ENCODE measurements at regions not wholly inside any gene's neighbourhood (a gene's known extent, or its start where the extent isn't known, plus 50 kb on each side); places are given as distances from the start of the nearest gene placed in this dataset.

- H3K4me3 Mint-ChIP-seq: no peak overlapping the region
- H3K4me1 Mint-ChIP-seq: no peaks in the 10 kb centered on the region
- H3K27ac Mint-ChIP-seq: no peak overlapping the region
- H3K27me3 Mint-ChIP-seq: peaks cover 0 to 4% (median 0%) of the 10 kb centered on the region in 5 donors
- POLR2A ChIA-PET: no interaction called here
- H3K9me3 Mint-ChIP-seq: peaks cover 0 to 35% (median 7%) of the 10 kb centered on the region in 9 donors
- H3K36me3 Mint-ChIP-seq: peaks cover 0 to 9% (median 0%) of the 10 kb centered on the region in 3 donors
- ATAC-seq: no peak
- no peak for DNase-seq
Measured at GRCh38 chr12:24584032-24584675, 364.7 kb downstream of the BCAT1 start.

GRCh38 chr12:24582954-24583601 lies 365.8 kb downstream of the BCAT1 start:
- H3K27ac Mint-ChIP-seq: no peak overlapping the region
- peaks cover 0 to 4% (median 0%) of the 10 kb centered on the region in 5 donors for H3K27me3 Mint-ChIP-seq
- peaks cover 0 to 13% (median 0%) of the 10 kb centered on the region in 3 donors for H3K36me3 Mint-ChIP-seq
- ATAC-seq: no peak
- H3K9me3 Mint-ChIP-seq: peaks cover 0 to 42% (median 9%) of the 10 kb centered on the region in 9 donors
- no peaks in the 10 kb centered on the region for H3K4me1 Mint-ChIP-seq
- no peak overlapping the region for H3K4me3 Mint-ChIP-seq
- POLR2A ChIA-PET: no interaction called here
- no peak for DNase-seq

DNA sequence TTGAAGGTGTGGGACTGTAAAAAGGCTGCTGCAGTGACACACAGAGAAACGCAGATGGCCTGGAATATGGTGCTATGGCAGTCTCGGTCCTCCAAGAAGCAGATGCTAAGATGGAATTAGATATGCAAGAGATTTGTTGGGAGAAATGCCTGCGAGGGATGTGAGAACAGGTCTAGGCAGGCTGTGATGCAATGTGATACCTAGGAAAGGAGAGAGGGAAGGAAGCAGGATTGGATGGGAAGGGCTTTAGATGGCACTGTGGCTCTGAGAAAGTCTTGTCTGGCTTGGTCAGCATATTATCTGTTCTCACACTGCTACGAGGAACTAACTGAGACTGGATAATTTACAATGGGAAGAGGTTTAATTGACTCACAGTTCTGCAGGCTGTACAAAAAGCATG lies 374.4 kb downstream of the BCAT1 start:
- peaks cover 3 to 26% (median 7%) of the 10 kb centered on the region in 9 donors for H3K9me3 Mint-ChIP-seq
- H3K4me3 Mint-ChIP-seq: no peak overlapping the region
- peaks cover 5 to 23% (median 14%) of the 10 kb centered on the region in 5 donors for H3K27me3 Mint-ChIP-seq
- peaks cover 0 to 8% (median 0%) of the 10 kb centered on the region in 3 donors for H3K36me3 Mint-ChIP-seq
- DNase-seq: no peak
- ATAC-seq: no peak
- no peak overlapping the region for H3K27ac Mint-ChIP-seq
- POLR2A ChIA-PET: no interaction called here
- no peaks in the 10 kb centered on the region for H3K4me1 Mint-ChIP-seq

GRCh38 chr12:24573621-24574020 lies 375.3 kb downstream of the BCAT1 start:
- DNase-seq: no peak
- no peak overlapping the region for H3K27ac Mint-ChIP-seq
- POLR2A ChIA-PET: no interaction called here

GRCh38 chr12:24565300-24565699 lies 383.6 kb downstream of the BCAT1 start:
- H3K27ac Mint-ChIP-seq: no peak overlapping the region
- ATAC-seq (no peak), DNase-seq (no peak)
- H3K4me3 Mint-ChIP-seq: no peak overlapping the region
- H3K36me3 Mint-ChIP-seq: no peaks in the 10 kb centered on the region
- H3K9me3 Mint-ChIP-seq: peaks cover 0 to 4% (median 0%) of the 10 kb centered on the region in 9 donors
- peaks cover 21 to 63% (median 45%) of the 10 kb centered on the region in 5 donors for H3K27me3 Mint-ChIP-seq
- POLR2A ChIA-PET: no interaction called here
- peaks cover 7 to 24% (median 20%) of the 10 kb centered on the region in 4 donors for H3K4me1 Mint-ChIP-seq

More at GRCh38 chr12:24573621-24574020, 375.3 kb downstream of the BCAT1 start:
- Mint-ChIP-seq H3K27me3 (peaks cover 5 to 23% (median 14%) of the 10 kb centered on the region in 5 donors), H3K36me3 (no peaks in the 10 kb centered on the region), H3K9me3 (peaks cover 0 to 17% (median 0%) of the 10 kb centered on the region in 9 donors), H3K4me3 (no peak overlapping the region), H3K4me1 (no peaks in the 10 kb centered on the region)
- no peak for ATAC-seq

- Mint-ChIP-seq H3K27ac (no peak overlapping the region), H3K4me3 (peak overlapping the region; percentile 51 to 80 (median 70)), H3K36me3 (no peaks in the 10 kb centered on the region), H3K9me3 (peaks cover 0 to 4% (median 0%) of the 10 kb centered on the region in 9 donors), H3K4me1 (peaks cover 7 to 24% (median 23%) of the 10 kb centered on the region in 4 donors), H3K27me3 (peaks cover 27 to 87% (median 54%) of the 10 kb centered on the region in 5 donors)
- DNase-seq: no peak
- POLR2A ChIA-PET: no interaction called here
- no peak for ATAC-seq
Measured at GRCh38 chr12:24562771-24563431, 386.0 kb downstream of the BCAT1 start.

DNA sequence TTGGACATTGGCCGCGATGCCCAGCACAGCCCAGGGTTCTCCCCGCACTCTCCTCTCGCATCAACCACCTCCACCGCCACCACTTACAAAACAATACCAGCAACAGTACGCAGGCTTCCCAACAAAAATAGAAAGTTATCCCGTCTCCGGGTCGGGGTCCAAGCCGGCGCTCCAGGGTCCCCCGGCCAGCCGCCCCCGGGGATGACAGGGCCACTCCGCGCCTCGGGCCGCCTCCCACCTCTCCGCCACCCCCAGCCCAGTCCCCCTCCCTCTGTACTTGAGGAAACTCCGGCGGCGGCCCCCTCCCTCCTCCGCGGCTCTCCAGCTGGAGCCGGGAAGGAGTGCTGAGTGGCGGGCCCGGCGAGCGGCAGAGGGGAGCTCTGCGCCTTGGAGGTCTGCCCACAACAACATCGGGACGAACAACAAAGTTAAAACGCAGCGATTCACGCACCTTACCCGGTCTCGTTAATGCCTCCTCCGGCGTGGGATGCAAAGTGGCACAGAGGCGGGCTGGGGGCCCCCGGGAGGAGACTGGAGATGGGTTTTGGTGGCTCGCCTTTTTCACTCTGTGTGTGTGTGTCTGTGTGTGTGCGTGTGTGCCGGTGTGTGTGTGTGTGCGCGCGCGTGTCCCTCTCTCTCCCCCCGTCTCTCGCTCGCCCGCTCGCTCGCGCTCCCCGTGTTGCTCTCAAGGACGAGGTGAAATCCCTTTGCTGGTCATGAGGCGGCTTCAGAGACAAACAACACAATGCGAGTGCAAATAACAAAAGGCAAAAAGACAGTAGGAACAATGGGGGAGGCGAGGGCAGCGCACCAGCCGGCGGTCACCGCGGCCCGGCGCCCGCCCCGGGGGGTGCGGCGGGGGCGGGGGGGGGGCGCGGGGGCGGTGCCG lies 386.8 kb downstream of the BCAT1 start:
- no peak for DNase-seq
- POLR2A ChIA-PET: no interaction called here
- peaks cover 0 to 4% (median 0%) of the 10 kb centered on the region in 9 donors for H3K9me3 Mint-ChIP-seq
- H3K27me3 Mint-ChIP-seq: peaks cover 27 to 91% (median 54%) of the 10 kb centered on the region in 5 donors
- H3K4me3 Mint-ChIP-seq: peak overlapping the region; percentile 67 to 92 (median 83)
- ATAC-seq: peak in 1 of 2 donors; percentile 16
- peaks cover 7 to 24% (median 23%) of the 10 kb centered on the region in 4 donors for H3K4me1 Mint-ChIP-seq
- no peaks in the 10 kb centered on the region for H3K36me3 Mint-ChIP-seq
- H3K27ac Mint-ChIP-seq: peak overlapping the region in 2 of 10 donors; percentile 9 to 63

DNA sequence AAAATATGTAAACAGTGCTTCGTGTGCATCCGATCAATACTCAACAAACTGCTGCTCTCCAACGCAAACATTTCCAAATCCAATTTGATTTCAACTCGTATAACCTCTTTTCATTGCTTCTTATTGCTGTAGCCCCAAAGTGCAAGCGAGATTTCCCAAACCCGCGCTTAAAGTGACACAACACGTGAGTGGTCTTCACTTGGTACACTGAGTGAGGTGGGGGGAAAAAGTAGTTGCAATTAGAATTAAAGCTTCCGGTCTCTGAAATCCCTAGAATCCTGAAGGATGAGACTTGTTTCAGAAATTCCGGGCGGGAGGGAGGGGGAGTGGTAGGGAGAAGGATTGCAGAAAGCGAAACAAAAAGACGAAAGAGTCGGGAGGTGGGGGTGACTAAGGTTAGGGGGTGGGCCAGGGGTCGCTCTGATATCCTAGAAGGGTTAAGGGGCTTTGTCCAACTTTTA lies 387.5 kb downstream of the BCAT1 start:
- Mint-ChIP-seq H3K4me3 (peak overlapping the region; percentile 67 to 92 (median 82)), H3K4me1 (peaks cover 7 to 24% (median 23%) of the 10 kb centered on the region in 4 donors), H3K27me3 (peaks cover 31 to 91% (median 57%) of the 10 kb centered on the region in 5 donors), H3K27ac (peak overlapping the region in 2 of 10 donors; percentile 1 to 9), H3K36me3 (no peaks in the 10 kb centered on the region), H3K9me3 (peaks cover 0 to 4% (median 0%) of the 10 kb centered on the region in 9 donors)
- POLR2A ChIA-PET: no interaction called here
- DNase-seq: no peak
- ATAC-seq: no peak

GRCh38 chr12:24560831-24561271 lies 388.1 kb downstream of the BCAT1 start:
- Mint-ChIP-seq H3K27me3 (peaks cover 31 to 91% (median 59%) of the 10 kb centered on the region in 5 donors), H3K9me3 (peaks cover 0 to 4% (median 0%) of the 10 kb centered on the region in 9 donors), H3K36me3 (no peaks in the 10 kb centered on the region), H3K4me3 (peak overlapping the region; percentile 67 to 92 (median 82)), H3K4me1 (peaks cover 7 to 24% (median 23%) of the 10 kb centered on the region in 4 donors), H3K27ac (no peak overlapping the region)
- DNase-seq (no peak), ATAC-seq (no peak)
- POLR2A ChIA-PET: no interaction called here

- Mint-ChIP-seq H3K9me3 (peaks cover 0 to 4% (median 0%) of the 10 kb centered on the region in 9 donors), H3K36me3 (no peaks in the 10 kb centered on the region), H3K4me1 (peaks cover 7 to 24% (median 23%) of the 10 kb centered on the region in 4 donors), H3K27ac (no peak overlapping the region), H3K27me3 (peaks cover 30 to 86% (median 55%) of the 10 kb centered on the region in 5 donors), H3K4me3 (peak overlapping the region in 1 of 10 donors; percentile 24)
- ATAC-seq: no peak
- POLR2A ChIA-PET: no interaction called here
- no peak for DNase-seq
Measured at GRCh38 chr12:24560192-24560775, 388.6 kb downstream of the BCAT1 start.

- Mint-ChIP-seq H3K4me1 (peaks cover 4 to 21% (median 16%) of the 10 kb centered on the region in 4 donors), H3K36me3 (no peaks in the 10 kb centered on the region), H3K9me3 (peaks cover 0 to 4% (median 0%) of the 10 kb centered on the region in 9 donors), H3K27me3 (peaks cover 20 to 62% (median 36%) of the 10 kb centered on the region in 5 donors), H3K27ac (no peak overlapping the region), H3K4me3 (no peak overlapping the region)
- ATAC-seq: no peak
- POLR2A ChIA-PET: no interaction called here
- no peak for DNase-seq
Measured at GRCh38 chr12:24557738-24558137, 391.2 kb downstream of the BCAT1 start.
